ENCODE measurements at regions not wholly inside any gene's neighbourhood (a gene's known extent, or its start where the extent isn't known, plus 50 kb on each side); places are given as distances from the start of the nearest gene placed in this dataset.

GRCh38 chr20:11192106-11192505, 518.3 kb upstream of the JAG1 start:
- no peak for TF ChIP-seq CTCF (conservative IDR thresholded peaks at IDR 0.05; ENCODE audit: low read length)
- no peak for TF ChIP-seq EZH2phosphoT487 (IDR thresholded peaks at IDR 0.05; ENCODE audit: borderline replicate concordance, low read depth, low read length)
